Neutrophil (primary cell): ENCODE measurements at regions not wholly inside any gene's neighbourhood (a gene's known extent, or its start where the extent isn't known, plus 50 kb on each side); places are given as distances from the start of the nearest gene placed in this dataset.

Experiments used
- H3K27ac ChIP-seq: fragments of 200-600 bp; sonication (generic); 2 replicates; pipeline ENCODE4 v1.5.1; 2016; ENCODE audit warnings: mild to moderate bottlenecking, moderate library complexity
- H3K27me3 ChIP-seq: fragments of 200-600 bp; sonication (generic); 2 replicates; pipeline ENCODE4 v1.6.0; 2016; ENCODE audit warnings: mild to moderate bottlenecking
- H3K36me3 ChIP-seq: fragments of 200-600 bp; sonication (generic); 2 replicates; pipeline ENCODE4 v1.5.1; 2017
- H3K4me1 ChIP-seq, 2 experiments: fragments of 200-600 bp in 1 of 2; sonication (generic) in 1 of 2; 1 replicate in 1 of 2; 2 replicates in 1 of 2; pipeline versions ENCODE4 v1.5.1 to v1.6.1; 2013 to 2016; ENCODE audit warnings: low read depth in 1 of 2, low read length in 1 of 2, mild to moderate bottlenecking in 1 of 2, moderate library complexity in 1 of 2; ENCODE audit not compliant: control insufficient read depth in 1 of 2, insufficient read depth in 1 of 2
- H3K4me3 ChIP-seq, 2 experiments: fragments of 200-600 bp in 1 of 2; sonication (generic) in 1 of 2; 1 replicate in 1 of 2; 2 replicates in 1 of 2; pipeline ENCODE4 v1.5.1; 2013 to 2016; ENCODE audit warnings: low read depth in 1 of 2, low read length in 1 of 2, mild to moderate bottlenecking in 1 of 2, moderate library complexity in 1 of 2
- H3K9me3 ChIP-seq: fragments of 200-600 bp; sonication (generic); 2 replicates; pipeline ENCODE4 v1.5.1; 2016
- CTCF ChIP-seq: fragments of 200-600 bp; sonication (generic); IDR thresholded peaks from 2 replicates; pipeline ENCODE4 v1.5.1; 2016; ENCODE audit warnings: antibody characterized with exemption

DNA sequence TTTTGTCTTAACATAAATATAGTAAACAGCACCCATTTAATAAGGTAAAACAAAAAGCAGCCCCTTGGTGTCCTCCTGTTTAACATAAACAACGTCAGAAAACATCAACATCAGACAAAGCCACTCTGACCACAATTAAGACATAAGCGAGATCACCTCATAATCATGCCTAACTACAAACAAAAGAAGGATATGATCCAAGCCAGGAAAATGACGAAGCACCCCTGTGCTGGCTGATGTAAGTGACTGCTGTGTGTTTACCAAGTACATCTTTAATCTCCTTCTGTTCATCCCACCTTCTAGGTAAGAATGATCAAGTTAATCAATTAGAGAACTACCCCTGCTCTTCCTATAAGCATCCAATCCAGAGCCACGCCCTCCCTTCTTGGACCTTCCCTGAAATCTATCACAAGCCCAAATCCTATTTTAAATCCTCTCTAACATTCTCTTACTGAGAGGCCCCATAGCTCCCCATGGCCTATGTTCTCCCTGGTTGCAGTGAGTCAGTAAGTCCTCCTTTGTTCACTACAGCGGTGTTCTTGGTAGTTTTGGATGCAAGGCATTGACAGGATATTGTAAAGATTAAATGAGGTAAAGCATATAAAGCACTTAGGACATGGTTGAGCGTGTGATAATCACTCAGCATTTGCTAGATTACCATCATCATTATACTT is 424.2 kb downstream of the TSN start:
- Histone ChIP-seq H3K4me1 (no peaks in the 10 kb centered on the region), H3K27me3 (no peaks in the 10 kb centered on the region), H3K4me3 (no peak overlapping the region), H3K27ac (no peak overlapping the region), H3K9me3 (no peaks in the 10 kb centered on the region), H3K36me3 (no peaks in the 10 kb centered on the region)
- TF ChIP-seq CTCF: no peak

GRCh38 chr2:122180972-122181371 is 425.5 kb downstream of the TSN start:
- Histone ChIP-seq H3K4me3 (no peak overlapping the region), H3K9me3 (no peaks in the 10 kb centered on the region), H3K36me3 (no peaks in the 10 kb centered on the region), H3K4me1 (peaks cover 0 to 6% of the 10 kb centered on the region in 2 experiments), H3K27ac (no peak overlapping the region), H3K27me3 (no peaks in the 10 kb centered on the region)
- TF ChIP-seq CTCF: no peak

GRCh38 chr2:122182616-122183355 is 427.3 kb downstream of the TSN start:
- peaks cover 0 to 13% of the 10 kb centered on the region in 2 experiments for H3K4me1 ChIP-seq
- no peaks in the 10 kb centered on the region for H3K27me3 ChIP-seq
- TF ChIP-seq CTCF: no peak
- H3K4me3 ChIP-seq: no peak overlapping the region
- H3K36me3 ChIP-seq: no peaks in the 10 kb centered on the region
- no peak overlapping the region for H3K27ac ChIP-seq
- no peaks in the 10 kb centered on the region for H3K9me3 ChIP-seq

DNA sequence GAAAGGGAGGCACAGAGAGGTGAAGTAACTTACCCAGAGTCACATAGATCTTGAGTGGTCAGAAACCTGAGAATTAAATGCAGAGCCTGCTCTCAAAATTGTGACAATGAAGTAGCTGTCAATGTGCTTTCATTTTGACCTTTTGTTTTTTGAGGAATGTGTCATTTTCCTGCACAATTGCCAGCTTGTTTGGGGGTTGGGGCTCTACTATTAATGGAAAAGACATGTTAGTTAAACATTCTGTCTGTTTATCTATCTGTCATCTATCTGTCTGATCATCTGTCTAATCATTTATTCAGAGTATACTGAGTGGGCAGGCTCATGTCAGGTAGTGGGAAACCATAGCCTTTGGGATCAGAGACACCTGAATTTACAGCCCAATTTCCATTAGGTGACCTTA is 428.4 kb downstream of the TSN start:
- H3K4me1 ChIP-seq: peaks cover 0 to 13% of the 10 kb centered on the region in 2 experiments
- H3K36me3 ChIP-seq: no peaks in the 10 kb centered on the region
- H3K27ac ChIP-seq: no peak overlapping the region
- H3K27me3 ChIP-seq: no peaks in the 10 kb centered on the region
- H3K9me3 ChIP-seq: no peaks in the 10 kb centered on the region
- H3K4me3 ChIP-seq: no peak overlapping the region
- TF ChIP-seq CTCF: no peak

- Histone ChIP-seq H3K27me3 (no peaks in the 10 kb centered on the region), H3K27ac (no peak overlapping the region), H3K9me3 (no peaks in the 10 kb centered on the region), H3K4me3 (no peak overlapping the region), H3K36me3 (no peaks in the 10 kb centered on the region), H3K4me1 (peaks cover 0 to 13% of the 10 kb centered on the region in 2 experiments)
- TF ChIP-seq CTCF: no peak
These were observed 431.3 kb downstream of the TSN start for GRCh38 chr2:122186761-122187222.
